NCI-H82 (cell line): ENCODE measurements at regions not wholly inside any gene's neighbourhood (a gene's known extent, or its start where the extent isn't known, plus 50 kb on each side); places are given as distances from the start of the nearest gene placed in this dataset.

ENCODE experiments used
- DNase-seq: peaks from one replicate; lab custom pipeline; 2025; lab: John Stamatoyannopoulos, UW

DNA sequence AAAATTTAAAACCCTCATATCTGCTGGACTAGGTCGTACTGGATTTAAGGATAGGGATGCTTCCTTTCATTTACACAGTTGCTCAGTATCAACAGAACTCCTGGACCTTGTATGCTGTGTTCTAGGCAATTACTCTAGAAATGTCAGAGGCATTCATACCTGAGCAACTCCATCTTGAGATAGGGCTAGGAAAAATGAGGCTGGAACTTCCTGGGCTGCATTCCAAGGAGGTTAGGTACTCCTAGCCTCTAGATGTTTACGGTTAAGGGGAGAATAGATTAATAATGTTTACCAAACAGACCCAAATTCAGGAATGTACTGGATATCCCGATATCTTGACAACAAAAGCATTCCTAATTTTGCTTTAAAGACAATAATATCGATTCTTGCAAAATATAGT is 84.7 kb upstream of the NLGN4X start:
- DNase-seq: no peak

DNA sequence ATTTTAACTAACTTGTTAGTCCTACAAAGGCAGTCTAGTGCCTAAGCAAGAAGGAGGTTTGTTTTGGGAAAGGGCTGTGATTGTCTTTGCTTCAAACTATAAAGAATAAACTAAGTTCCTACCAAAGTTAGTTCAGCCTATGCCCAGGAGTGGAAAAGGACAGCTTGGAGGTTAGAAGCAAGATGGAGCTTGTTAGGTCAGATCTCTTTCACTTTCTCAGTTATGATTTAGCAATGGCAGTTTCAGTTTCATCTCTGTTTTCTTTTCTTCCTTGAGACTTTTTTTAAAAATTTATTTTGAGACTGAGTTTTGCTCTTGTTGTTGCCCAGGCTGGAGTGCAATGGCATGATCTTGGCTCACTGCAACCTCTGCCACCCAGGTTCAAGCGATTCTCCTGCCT is 82.9 kb upstream of the NLGN4X start:
- DNase-seq: no peak

- DNase-seq: peak; percentile 88
Measured at GRCh38 chrX:6307156-6307555, 78.5 kb upstream of the NLGN4X start.

- DNase-seq: no peak
Measured at GRCh38 chrX:6299724-6300123, 71.1 kb upstream of the NLGN4X start.

DNA sequence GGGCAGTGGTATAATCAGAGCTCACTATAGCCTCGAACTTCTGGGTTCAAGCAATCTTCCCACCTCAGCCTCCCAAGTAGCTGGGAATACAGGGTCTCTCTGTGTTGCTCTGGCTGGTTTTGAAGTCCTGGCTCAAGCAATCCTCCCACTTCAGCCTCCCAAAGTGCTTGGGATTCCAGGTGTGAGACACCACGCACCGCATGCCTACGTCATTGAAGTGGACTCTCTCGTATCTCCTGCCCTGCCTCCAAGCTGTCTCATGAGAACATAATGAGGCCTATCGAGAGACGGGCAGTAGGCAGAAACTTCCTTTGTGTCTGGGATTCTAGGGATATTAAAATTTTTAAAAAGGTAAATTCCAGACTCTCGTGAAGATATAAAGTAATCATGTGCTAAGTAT is 65.0 kb upstream of the NLGN4X start:
- no peak for DNase-seq

DNA sequence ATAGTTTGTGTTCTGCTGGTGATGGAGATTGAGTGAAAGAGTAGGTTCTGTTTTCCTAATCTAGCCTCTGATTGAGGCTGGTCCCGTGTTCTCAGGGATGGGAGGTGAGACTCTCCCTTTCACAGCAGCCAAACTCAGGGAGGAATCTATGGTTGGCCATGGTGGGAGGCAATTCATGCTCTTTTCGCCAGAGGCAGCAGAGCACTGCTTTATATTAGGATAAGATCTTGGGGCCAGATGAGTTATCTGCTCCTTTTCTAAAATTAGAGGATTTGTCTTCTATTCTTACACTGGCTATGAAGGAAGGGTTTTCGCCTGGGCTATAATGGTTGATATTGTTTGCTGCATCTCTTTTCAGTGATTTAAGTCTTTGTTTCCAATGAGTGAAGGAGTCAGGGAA is 63.9 kb upstream of the NLGN4X start:
- peak; percentile 2 for DNase-seq

GRCh38 chrX:6291444-6291843 is 62.8 kb upstream of the NLGN4X start:
- DNase-seq: peak; percentile 3

DNA sequence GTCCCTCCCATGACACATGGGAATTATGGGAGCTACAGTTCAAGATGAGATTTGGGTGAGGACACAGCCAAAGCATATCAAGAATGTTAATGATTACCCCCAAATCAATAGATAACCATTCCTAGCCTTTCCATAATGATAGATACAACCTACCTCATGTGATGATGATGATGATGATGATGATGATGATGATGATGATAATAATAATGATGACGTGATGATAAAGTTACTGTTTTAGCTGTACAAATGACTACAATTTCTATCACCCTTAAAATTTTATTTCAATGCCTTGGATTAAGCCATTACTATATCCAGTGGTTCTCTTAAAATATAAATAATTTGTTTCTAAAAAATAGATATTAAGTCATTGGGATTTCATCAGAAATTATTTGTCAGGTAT is 55.2 kb upstream of the NLGN4X start:
- no peak for DNase-seq

DNA sequence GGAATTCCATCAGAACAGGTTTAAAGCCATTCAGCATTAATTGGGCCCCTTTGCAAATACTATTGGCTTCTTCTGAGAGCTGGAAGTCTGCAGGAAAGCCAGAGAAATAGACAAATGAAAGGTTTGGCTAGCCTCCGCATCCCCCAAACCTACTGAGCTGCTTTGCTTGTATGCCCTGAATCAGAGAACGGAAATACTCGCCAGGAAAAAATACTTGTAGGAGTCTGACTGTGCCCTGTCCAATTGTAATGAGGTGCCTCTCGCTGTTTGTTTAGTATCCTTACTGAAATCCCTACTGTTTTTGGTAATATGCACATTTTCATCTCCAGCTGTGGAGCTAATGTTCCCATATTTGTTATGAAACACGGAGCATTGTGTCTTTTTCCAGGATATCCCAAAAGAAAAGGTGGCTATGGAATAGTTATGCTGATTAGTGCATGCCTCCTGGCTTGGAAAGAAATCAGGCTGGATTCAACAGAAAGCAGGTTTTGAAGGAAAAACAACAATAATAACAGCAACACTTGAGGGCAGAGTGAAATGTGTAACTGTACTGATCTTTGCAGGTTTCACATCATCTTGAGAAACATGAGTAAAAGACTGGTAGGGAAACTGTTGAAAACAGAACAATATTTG is 50.7 kb upstream of the NLGN4X start:
- DNase-seq: no peak
